Suprapubic skin (tissue), 4 donors: ENCODE measurements at regions not wholly inside any gene's neighbourhood (a gene's known extent, or its start where the extent isn't known, plus 50 kb on each side); places are given as distances from the start of the nearest gene placed in this dataset.
A peak's percentile ranks its signal among the peaks of the same experiment; 100 is the strongest.

ENCODE experiments used
- DNase-seq, 2 donors: peaks; one replicate each; pipeline ENCODE4 v3.0.0-alpha.2; 2019; ENCODE audit warnings: low spot score in 2 of 2
- H3K27ac ChIP-seq: fragments of 200-600 bp; sonication (generic); one replicate; pipeline ENCODE4 v1.5.1; 2019
- H3K27me3 ChIP-seq: fragments of 200-600 bp; sonication (generic); one replicate; pipeline ENCODE4 v1.5.1; 2019
- H3K36me3 ChIP-seq: fragments of 200-600 bp; sonication (generic); one replicate; pipeline ENCODE4 v1.5.1; 2019
- H3K4me1 ChIP-seq: fragments of 200-600 bp; sonication (generic); one replicate; pipeline ENCODE4 v1.5.1; 2019
- H3K4me3 ChIP-seq: fragments of 200-600 bp; sonication (generic); one replicate; pipeline ENCODE4 v1.5.1; 2019; ENCODE audit warnings: mild to moderate bottlenecking
- H3K9me3 ChIP-seq: fragments of 200-600 bp; sonication (generic); one replicate; pipeline ENCODE4 v1.5.1; 2019
- EP300 ChIP-seq: sonication (generic); formaldehyde crosslinking; IDR thresholded peaks from one replicate; pipeline ENCODE4 v1.6.1; 2017; ENCODE audit warnings: antibody characterized with exemption
- POLR2A ChIP-seq, 2 donors: fragments of 450-650 bp; IDR thresholded peaks; one replicate each; pipeline ENCODE4 v1.6.1; 2017; ENCODE audit warnings: antibody characterized with exemption in 2 of 2, mild to moderate bottlenecking in 2 of 2, moderate library complexity in 2 of 2
- POLR2AphosphoS5 ChIP-seq, 3 donors: sonication (generic); formaldehyde crosslinking; IDR thresholded peaks; one replicate each; pipeline ENCODE4 v1.6.1; 2017; ENCODE audit warnings: antibody characterized with exemption in 3 of 3
- WGBS: methylation state at CpG from one replicate; pipeline ENCODE4 v1.1.5; 2018; 5-methylcytosine and 5-hydroxymethylcytosine counted together
- TF ChIP-seq, protein P1 (sequence below), 2 donors: fragments of 200-600 bp in 1 of 2; fragments of 450-650 bp in 1 of 2; sonication (generic) in 1 of 2; IDR thresholded peaks; one replicate each; pipeline ENCODE4 v1.5.1; 2016 to 2019; ENCODE audit warnings: antibody characterized with exemption in 2 of 2, mild to moderate bottlenecking in 1 of 2, moderate library complexity in 1 of 2

- Histone ChIP-seq H3K4me3 (no peak overlapping the region), H3K9me3 (no peaks in the 10 kb centered on the region), H3K27me3 (no peaks in the 10 kb centered on the region), H3K27ac (no peak overlapping the region), H3K4me1 (no peaks in the 10 kb centered on the region), H3K36me3 (no peaks in the 10 kb centered on the region)
- TF ChIP-seq POLR2A (IDR thresholded peaks at IDR 0.05) (no peak), EP300 (no peak), POLR2AphosphoS5 (IDR thresholded peaks at IDR 0.05) (no peak)
- TF ChIP-seq, protein P1, sequence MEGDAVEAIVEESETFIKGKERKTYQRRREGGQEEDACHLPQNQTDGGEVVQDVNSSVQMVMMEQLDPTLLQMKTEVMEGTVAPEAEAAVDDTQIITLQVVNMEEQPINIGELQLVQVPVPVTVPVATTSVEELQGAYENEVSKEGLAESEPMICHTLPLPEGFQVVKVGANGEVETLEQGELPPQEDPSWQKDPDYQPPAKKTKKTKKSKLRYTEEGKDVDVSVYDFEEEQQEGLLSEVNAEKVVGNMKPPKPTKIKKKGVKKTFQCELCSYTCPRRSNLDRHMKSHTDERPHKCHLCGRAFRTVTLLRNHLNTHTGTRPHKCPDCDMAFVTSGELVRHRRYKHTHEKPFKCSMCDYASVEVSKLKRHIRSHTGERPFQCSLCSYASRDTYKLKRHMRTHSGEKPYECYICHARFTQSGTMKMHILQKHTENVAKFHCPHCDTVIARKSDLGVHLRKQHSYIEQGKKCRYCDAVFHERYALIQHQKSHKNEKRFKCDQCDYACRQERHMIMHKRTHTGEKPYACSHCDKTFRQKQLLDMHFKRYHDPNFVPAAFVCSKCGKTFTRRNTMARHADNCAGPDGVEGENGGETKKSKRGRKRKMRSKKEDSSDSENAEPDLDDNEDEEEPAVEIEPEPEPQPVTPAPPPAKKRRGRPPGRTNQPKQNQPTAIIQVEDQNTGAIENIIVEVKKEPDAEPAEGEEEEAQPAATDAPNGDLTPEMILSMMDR (IDR thresholded peaks at IDR 0.05), result no peak
- peak in 1 of 2 donors; percentile 37 for DNase-seq
- 83% methylated on average over 4 of the region's 4 CpGs for WGBS
Observed at GRCh38 chr1:30267046-30267445, 456.3 kb downstream of the MATN1 start.

GRCh38 chr1:30265127-30266070 lies 458.0 kb downstream of the MATN1 start:
- DNase-seq, result peak in 1 of 2 donors; percentile 41
- no peaks in the 10 kb centered on the region for H3K9me3 ChIP-seq
- no peaks in the 10 kb centered on the region for H3K4me1 ChIP-seq
- peaks cover 5% of the 10 kb centered on the region for H3K27me3 ChIP-seq
- no peak for TF ChIP-seq POLR2AphosphoS5 (IDR thresholded peaks at IDR 0.05)
- no peak overlapping the region for H3K4me3 ChIP-seq
- WGBS, result 82% methylated on average over 7 of the region's 15 CpGs
- H3K36me3 ChIP-seq, result no peaks in the 10 kb centered on the region
- no peak overlapping the region for H3K27ac ChIP-seq

- Histone ChIP-seq H3K27me3 (peaks cover 7% of the 10 kb centered on the region), H3K4me3 (no peak overlapping the region), H3K36me3 (no peaks in the 10 kb centered on the region), H3K4me1 (no peaks in the 10 kb centered on the region), H3K9me3 (no peaks in the 10 kb centered on the region), H3K27ac (no peak overlapping the region)
- TF ChIP-seq POLR2AphosphoS5 (IDR thresholded peaks at IDR 0.05) (no peak), POLR2A (IDR thresholded peaks at IDR 0.05) (no peak)
- 64% methylated on average over 4 of the region's 4 CpGs for WGBS
- DNase-seq, result no peak
Observed at GRCh38 chr1:30264672-30265025, 458.7 kb downstream of the MATN1 start.

- 56% methylated on average over 7 of the region's 9 CpGs for WGBS
- no peak for DNase-seq
- TF ChIP-seq POLR2A (IDR thresholded peaks at IDR 0.05) (no peak), POLR2AphosphoS5 (IDR thresholded peaks at IDR 0.05) (no peak), EP300 (no peak)
- TF ChIP-seq, protein P1 (IDR thresholded peaks at IDR 0.05), result no peak
Observed at GRCh38 chr1:30263888-30264671, 459.3 kb downstream of the MATN1 start.

GRCh38 chr1:30263405-30263804 lies 460.0 kb downstream of the MATN1 start:
- H3K27me3 ChIP-seq, result peaks cover 12% of the 10 kb centered on the region
- no peaks in the 10 kb centered on the region for H3K4me1 ChIP-seq
- TF ChIP-seq POLR2AphosphoS5 (IDR thresholded peaks at IDR 0.05), result no peak
- H3K4me3 ChIP-seq, result no peak overlapping the region
- H3K27ac ChIP-seq, result no peak overlapping the region
- no peak for DNase-seq
- H3K9me3 ChIP-seq, result no peaks in the 10 kb centered on the region
- WGBS, result no CpG with 5 or more reads among the region's 4 CpGs
- H3K36me3 ChIP-seq, result no peaks in the 10 kb centered on the region

More at GRCh38 chr1:30263888-30264671, 459.3 kb downstream of the MATN1 start:
- no peak overlapping the region for H3K27ac ChIP-seq
- H3K36me3 ChIP-seq, result no peaks in the 10 kb centered on the region
- no peaks in the 10 kb centered on the region for H3K4me1 ChIP-seq
- H3K27me3 ChIP-seq, result peaks cover 7% of the 10 kb centered on the region
- no peaks in the 10 kb centered on the region for H3K9me3 ChIP-seq
- no peak overlapping the region for H3K4me3 ChIP-seq

- TF ChIP-seq EP300, result no peak
- no peak for TF ChIP-seq POLR2A (IDR thresholded peaks at IDR 0.05)
- TF ChIP-seq, protein P1 (IDR thresholded peaks at IDR 0.05), result no peak
- no peak for TF ChIP-seq POLR2AphosphoS5 (IDR thresholded peaks at IDR 0.05)
- WGBS, result 68% methylated on average over 4 of the region's 5 CpGs
- Histone ChIP-seq H3K27ac (no peak overlapping the region), H3K4me1 (no peaks in the 10 kb centered on the region), H3K36me3 (no peaks in the 10 kb centered on the region), H3K9me3 (no peaks in the 10 kb centered on the region), H3K27me3 (peaks cover 22% of the 10 kb centered on the region), H3K4me3 (no peak overlapping the region)
- no peak for DNase-seq
Observed at GRCh38 chr1:30262158-30262557, 461.2 kb downstream of the MATN1 start.
